DOHH2 (cell line): ENCODE measurements at regions not wholly inside any gene's neighbourhood (a gene's known extent, or its start where the extent isn't known, plus 50 kb on each side); places are given as distances from the start of the nearest gene placed in this dataset.

ENCODE experiments used
- CTCF ChIP-seq: fragments of 200-600 bp; sonication (generic); IDR thresholded peaks from one replicate; pipeline ENCODE4 v1.5.1; 2014; ENCODE audit warnings: antibody characterized with exemption, mild to moderate bottlenecking, low read depth, low read length; ENCODE audit not compliant: poor library complexity, severe bottlenecking
- EZH2phosphoT487 ChIP-seq: fragments of 200-600 bp; sonication (generic); IDR thresholded peaks from 2 replicates; pipeline ENCODE4 v1.6.1; 2017; ENCODE audit warnings: borderline replicate concordance, mild to moderate bottlenecking, antibody characterized with exemption, low read length, moderate library complexity, mixed read lengths

DNA sequence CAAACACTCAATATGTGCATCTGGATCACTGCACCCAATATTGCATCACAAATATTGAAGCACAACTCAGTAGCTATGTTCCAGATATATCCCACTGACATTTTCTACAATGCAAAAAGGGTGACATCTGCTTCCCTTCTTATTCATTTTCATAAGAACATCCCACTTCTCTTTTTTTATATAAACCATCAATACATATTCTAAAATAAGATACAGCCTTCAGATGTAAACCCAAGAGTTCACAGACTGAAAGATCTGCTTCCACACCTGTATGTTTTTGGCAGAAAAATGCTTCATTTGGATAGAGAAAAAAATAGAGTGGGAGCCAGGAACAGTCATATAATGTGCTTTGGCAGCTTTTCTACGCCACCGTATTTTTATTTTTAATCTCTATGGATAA is 815.6 kb upstream of the ADGRL3 start:
- TF ChIP-seq CTCF (no peak), EZH2phosphoT487 (no peak)
